ENCODE measurements at regions not wholly inside any gene's neighbourhood (a gene's known extent, or its start where the extent isn't known, plus 50 kb on each side); places are given as distances from the start of the nearest gene placed in this dataset.

DNA sequence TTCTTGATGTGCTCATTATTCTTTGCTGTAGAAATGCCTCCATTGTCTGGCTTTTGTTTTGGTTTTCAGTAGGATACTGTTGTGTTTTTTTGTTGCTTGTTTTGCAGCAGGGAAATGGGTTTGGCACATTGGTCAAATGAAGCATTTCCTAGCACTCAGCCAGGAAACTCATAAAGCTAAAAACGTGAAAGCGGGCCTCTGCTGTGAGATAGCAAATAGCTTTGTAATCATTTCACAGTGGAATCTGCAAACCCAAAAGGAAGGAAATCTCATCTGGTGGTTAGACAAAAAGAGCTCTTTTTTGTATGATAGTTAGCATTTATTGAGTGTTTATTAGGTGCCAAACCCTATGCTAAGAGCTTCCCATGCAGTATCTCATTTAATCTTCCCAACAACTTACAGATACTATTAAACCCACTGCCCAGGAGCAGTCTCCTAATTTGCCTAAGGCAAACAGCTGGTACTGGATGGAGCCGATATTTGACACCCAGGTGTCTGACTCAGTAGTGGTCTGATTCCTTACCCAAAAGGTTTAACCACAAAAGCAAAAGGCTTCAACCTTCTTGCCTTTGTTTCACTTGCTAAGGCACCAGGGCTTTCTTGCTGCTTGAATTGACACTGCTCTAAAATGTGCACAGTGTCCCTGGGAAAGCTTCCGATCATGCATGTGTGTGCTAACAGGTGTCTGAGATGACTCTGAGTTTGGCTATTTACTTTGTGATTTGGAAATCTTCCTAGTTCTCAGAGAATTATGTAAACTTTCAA, 527.9 kb upstream of the MDFIC2 start:
- DNase-seq, result no peak

DNA sequence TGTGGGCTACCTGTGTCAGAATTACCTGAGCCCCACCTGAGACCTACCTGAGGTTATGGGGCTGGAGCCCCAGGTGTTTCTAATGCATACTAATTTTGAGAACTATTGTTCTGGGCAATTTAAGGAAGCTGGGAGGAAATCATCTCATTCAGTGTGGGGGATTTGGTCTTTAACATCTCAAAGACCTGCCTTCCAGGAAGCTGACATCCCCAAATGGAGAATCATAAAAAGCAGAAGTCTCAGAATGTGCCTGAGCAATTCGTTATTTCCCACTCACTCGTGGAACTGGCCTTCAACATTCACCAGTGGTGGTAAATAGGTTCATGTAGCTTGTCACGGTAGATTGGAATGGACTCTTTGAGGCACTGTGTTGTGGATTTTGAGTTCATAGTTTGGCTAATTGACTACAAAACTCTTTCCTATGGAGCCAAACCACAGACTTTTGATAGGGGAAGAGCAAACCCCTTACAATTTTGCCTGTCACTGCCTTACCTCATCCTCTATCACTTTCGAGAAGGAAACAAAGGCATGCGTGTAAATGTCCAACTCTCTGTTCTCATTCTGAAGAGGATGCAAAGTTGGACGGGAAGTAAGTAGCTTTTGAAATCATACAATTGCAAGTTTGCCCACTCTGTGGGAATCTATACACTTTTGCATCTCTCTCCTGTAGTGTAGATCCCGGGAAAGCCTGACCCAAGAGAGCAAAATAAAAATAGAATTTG, 521.0 kb upstream of the MDFIC2 start:
- no peak for DNase-seq

DNA sequence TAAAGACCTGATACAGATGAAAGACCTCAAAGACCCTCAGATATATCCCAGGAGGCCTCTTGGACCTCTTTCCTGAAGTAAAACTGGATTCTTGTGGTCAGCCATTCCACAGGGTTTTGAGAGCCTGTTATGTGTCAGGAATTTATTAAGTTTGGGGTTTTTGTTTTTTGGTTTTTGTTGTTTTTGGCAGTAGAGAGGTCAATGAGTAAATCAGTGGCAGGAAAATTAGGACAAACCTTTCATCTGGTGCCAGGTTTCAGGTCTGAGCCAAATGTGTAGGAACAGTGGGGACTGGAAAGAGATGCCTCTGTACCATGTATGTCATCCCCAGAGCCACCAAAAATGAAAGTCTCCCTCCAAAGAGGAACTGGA, 520.4 kb upstream of the MDFIC2 start:
- DNase-seq, result no peak

DNA sequence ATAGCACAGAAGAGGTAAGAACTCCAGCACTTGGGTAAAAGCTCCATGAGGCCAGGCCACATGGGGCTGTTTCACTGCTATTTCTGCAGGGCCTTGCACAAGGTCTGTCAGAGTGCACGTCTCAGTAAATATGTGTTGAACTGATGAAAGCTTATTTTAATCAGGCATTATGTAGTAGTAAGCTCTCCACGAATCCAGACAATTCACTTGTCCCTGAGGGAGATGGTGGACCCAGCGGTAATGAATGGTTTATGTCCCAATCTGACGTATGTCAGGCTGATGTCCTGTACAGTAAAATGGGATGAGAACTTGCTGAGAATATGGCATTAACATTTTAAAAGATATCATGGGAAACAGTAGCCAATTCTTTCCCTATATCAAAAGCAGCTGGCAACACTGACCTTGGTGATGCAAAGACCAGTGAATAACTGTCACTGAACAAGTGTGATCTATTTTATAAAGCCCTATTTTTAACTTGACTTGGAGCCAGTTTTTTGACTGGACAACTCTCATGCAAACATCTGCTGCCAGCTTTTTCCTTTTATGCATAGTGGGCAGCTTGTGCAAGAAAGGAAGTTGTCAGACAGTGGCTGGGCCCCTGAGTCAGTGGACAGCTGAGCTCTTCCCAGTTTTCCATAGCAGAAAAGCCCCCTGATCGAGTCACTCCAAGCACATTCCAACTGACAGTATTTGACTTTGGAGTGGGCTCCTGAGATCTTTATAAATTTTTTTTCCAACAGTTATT, 519.8 kb upstream of the MDFIC2 start:
- no peak for DNase-seq

DNA sequence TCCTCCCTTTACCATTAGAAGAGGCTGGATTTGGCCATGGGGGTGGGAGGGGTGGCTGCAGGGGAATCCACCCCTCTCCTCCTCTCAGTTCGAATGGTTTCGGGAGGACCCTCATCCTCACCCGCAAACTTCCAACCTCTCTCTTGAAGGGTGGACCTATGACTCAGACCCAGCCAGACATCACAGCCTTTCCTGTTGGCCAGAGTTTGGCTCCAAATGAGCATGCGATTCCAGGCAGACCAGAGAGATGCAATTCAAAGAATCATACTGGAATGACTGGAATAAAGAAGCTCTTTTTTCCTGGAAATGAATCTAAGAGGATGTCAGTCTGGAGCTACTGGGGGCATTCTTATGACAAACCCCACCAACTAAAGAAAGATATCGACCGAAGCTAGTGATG, 516.7 kb upstream of the MDFIC2 start:
- no peak for DNase-seq

DNA sequence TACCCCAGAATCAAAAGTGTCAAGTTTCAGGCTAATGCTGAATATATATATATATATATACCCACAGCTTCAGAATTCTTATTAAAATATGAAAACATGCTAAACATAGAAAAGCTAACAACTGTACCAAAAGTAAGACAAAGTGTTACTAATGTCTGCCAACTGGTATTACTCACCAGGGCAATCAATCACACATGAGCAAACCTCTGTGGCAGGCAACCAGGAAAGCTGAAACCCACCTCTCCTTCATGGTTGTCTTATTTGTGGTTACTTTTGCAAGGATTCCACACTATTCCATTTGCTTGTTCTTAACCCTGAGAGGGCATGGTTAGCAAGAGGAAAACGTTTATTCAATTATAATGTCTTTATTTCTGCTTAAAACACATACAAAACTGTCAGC, 512.3 kb upstream of the MDFIC2 start:
- no peak for DNase-seq

DNA sequence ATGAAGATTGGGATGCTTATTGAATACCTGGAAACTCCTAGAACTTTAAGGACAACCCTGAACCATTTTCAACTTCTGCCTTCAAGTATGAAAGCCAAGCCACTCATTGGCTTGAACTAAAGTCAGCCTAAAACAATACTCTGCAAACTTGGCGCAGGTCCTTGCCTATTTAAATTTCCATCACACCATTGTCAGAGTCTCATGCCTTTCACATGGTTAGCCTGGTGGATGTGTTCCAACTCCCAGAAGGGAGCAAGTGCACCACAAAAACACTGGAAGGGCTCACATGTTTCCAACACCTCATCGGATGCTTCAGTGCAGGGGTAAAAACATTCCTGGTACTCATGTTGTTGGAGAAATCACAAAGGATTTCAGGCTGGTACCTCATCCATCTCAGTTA, 511.6 kb upstream of the MDFIC2 start:
- DNase-seq, result no peak

DNA sequence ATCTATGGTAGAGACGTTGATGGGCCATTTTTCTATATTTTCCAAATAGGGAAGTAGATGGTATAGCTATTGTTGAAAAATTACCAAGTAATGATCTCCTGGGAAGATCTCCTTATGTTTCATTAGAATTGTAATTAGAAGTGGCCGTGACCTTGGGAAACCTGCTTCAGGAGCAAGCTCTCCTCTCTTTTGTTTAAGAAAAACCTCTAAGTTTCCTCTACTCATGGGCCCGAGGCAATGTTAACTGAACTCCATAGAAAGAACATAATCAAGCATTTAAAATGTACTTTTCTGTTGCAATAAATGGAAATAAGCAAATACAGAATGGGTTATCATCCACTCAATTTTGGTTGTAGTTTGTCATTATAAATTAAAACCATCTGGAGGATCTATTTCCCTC, 511.2 kb upstream of the MDFIC2 start:
- no peak for DNase-seq

DNA sequence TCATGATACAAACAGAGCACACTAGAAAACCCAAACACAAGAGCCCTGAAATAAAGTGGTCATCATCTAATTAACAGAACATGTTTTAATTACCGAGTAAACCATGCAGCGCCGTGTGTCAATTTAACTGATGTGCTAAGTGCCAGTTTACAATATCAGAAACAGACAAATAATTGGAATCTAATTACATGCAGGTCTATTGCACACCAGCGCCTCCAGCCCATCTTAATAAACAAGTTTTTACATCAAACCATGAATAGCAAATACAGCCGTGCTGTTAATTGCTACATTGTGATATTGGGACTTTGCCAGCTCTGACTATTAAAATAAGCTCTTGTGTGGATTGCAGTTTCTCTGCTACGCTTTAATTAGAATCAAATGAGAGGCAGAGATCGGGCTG, 510.2 kb upstream of the MDFIC2 start:
- DNase-seq, result no peak

DNA sequence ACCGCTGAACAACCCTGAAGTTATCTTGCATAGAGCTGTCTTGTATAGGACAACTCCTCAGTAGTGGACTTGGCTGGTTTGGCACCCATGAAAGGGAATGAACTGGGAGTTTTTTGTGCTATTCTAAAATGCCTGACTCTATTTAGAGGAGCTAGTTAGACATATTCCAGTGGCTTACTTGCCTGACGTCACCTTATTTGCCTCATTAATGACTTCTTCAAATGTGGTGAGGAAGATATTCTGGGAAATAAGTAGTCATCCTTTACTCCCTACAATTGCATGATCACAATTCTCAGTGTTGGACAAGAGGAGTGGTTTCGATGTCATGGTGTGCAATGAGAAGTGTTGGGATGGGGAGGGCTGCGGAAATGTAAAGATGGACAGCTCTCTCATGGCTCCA, 509.2 kb upstream of the MDFIC2 start:
- DNase-seq, result no peak

DNA sequence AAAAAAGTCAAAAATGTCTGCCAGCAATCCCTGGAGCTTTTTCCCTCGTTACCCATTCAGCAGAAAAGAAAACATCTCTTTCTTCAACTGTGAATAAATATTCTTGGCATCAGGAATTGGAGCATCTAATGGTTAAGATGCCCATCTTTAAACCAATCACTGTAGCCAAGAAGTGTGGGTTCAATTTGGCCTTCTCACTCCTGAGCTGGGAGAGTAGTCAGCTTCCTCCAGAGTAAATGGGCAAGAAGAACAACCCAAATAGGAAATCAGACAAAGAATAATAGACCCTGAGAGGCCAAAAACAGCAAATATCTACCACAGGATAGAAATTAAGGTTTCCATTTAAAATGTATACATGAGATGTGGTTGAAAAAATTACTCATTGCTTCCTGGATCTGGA, 508.0 kb upstream of the MDFIC2 start:
- no peak for DNase-seq

DNA sequence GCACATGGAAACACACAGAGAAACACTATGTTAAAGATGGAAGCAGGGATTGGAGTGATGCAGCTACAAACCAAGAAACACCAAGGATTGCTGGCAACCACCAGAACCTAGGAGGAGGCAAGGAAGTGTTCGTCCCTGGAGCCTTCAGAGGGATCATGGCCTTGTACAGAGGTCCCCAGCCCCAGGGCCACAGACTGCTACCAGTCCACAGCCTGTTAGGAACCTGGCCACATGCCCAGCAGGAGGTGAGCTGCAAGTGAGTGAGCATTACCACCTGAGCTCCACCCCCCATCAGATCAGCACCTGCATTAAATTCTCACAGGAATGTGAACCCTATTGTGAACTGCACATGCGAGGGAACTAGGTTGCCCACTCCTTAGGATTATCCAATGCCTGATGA, 505.7 kb upstream of the MDFIC2 start:
- DNase-seq, result no peak

DNA sequence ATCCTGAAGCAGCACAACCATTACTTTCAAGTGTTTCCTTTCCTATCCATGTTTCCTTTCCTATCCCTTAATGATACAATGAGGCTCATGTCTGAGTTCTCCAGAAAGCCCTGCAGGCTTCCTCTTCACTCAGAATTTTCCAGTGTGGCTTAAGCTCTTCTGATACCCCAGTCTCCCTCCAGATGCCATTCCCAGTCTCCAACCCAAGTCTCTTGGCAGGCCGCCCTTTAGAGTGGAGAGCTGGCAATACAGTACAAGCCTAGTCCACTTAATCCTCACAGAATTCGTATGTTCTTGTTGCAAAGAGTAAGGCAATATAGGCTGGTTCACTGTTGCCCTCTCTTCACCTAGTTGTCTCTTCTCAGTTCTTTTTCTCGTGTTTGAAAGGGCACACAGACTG, 503.9 kb upstream of the MDFIC2 start:
- DNase-seq, result no peak

DNA sequence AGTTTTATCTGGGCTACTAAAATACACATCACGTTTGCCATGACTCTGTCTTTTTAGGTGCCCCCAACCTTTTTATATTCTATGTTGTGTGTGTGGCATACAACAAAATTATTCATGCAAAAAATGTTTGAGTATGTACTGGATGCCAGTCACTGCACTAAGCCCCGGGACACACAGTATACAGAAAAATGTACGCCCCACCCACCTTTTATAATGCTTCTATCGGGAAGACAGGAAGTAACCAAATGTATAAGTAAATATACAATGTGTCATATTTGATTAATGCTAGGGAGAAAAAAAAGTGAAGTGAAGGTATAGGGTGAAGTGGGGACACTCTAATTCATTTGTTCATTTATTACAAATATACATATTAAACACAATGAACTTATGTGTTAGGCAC, 503.4 kb upstream of the MDFIC2 start:
- DNase-seq, result no peak

DNA sequence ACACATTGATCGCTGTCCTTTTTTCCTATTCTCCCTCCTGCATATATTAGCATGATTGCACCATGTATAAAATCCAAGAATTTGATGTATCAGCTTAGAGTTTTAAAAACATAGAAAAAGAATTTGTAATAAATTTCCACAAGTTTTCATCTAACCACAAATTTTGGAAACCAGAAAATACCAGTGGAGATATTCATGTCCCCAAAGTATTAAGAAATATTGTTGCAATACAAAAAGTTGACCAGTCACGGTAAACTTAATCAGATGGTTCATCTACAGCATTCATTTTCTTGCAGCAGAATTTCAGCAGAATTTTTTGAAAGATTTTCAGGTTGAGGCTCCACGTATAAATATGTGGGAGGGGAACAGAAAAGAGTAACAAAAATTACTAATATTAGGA, 500.9 kb upstream of the MDFIC2 start:
- no peak for DNase-seq

DNA sequence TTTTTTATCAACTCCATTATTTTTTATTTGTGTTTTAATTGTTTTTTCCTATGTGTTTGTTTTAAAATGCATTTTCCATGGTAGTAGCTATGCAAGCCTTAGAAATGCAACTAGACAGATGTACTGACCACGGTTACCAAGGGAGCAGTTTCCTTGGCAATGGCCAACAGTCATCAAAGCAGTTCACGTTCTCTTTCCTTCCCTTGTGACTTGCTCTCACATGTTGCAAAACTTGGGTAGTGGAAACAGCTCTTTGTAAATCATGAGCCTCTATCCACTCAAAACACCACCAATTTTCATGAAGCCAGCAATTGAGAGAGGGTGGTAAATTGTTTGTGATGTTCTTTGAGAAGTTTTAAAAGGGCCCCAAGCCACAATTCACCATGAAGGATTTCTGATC, 499.4 kb upstream of the MDFIC2 start:
- no peak for DNase-seq

DNA sequence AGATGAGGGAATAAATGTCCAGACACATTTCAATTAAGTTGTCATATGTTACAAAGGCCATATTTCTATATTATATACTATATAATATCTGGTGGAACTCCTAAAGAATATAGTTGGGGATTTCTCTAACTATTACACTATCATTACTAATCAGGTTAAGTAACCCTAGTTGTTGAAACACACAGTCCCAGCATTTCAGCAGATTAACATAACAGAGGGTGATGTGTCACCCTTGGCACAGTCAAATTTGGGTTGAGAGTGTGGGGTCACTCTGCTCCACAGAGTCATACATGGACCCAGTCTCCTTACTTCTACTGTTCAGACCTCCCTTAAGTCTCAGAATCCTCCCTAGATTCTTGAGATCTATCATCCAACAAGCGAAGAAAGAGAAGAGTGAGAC, 496.4 kb upstream of the MDFIC2 start:
- DNase-seq, result no peak

DNA sequence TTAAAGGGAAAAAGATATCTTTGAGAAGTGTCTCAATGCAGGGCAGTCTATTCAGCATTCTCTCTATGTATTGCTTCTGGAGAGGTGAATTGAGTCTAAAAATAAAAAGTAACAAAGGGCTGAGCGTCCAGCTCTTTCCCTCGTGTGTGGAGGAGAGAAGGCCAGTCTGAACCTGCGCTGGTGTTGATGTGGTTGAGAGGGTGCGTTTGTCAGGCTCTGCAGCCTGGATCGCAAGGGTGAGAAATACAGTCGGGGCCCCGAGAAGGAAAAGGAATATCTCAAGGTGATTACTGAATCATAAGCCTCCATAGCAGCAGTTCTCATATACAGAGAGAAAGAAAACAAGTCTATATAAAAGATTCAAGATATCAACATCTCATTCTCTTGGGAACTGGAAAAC, 494.1 kb upstream of the MDFIC2 start:
- no peak for DNase-seq

DNA sequence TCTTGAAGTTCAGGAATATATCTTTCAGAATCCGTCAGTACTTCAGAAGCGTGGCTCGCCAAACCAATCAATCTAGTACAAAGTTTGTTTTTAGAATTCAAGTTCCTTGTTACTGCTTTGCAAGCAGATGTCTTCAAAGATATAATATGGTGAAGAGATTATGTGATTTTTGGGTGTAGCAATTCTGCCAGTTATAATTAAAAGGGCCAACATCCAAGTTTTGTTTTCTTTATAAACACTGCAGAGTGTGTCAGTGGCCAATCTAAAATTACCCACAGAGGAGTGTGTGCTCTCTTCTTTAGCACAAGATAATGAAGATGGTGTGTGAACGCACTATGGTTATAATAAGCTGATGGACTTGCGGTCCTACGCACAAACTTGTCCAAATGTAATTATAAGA, 493.6 kb upstream of the MDFIC2 start:
- no peak for DNase-seq

DNA sequence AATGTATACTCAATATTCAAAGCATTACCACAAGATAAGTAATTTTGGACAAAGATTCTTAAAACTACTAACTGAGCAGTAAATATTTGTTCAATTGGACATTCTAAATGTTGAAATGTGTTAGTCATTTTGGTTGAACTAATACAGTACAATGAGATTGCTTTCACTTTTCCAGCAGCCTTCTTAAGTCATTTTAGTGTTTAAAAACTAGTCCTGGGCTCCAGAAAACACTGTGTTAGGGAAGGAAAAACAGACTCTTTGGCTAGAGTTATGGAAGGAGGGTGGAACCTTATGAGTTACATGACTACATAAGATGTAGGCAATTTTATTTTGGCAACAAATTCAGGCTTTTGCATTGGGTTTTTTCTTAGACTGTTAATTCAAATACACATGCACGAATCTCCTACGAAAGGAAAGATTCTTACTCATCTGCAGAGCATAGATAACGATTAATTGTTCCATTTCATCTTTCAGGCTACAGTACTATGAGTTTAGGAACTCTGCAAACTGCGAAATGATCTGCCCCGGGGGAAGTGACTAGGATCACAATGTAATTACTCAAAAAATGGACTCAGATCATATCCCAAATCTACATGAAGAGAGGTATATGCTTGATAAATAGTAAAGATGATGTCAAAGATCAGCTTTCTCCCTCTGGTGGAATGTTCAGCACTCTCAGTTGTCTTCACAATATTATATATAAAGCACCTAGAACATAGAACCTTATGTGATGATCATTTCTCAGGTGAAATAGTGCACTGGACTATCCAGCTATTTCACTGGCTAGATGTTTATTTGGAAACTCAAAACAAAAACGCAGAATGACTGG, 492.8 kb upstream of the MDFIC2 start:
- DNase-seq, result no peak

DNA sequence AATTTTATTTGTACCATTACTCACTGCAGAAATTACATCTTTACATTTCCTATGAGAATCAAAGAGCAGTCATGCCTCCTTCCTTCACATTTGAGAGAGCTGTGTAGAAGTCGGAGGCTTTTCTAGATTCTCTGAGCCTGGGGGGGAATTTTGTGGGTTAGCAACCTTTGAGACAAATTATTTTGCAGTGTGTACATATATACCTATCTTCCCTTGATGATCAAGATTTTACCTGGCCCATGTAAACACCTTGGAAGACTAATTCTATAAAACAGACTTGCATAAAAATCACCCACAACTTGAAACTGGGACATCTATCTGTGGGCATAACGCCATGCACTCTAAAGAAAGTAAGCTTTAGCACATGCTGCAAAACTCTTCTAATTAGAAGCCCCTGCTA, 491.5 kb upstream of the MDFIC2 start:
- DNase-seq, result no peak

DNA sequence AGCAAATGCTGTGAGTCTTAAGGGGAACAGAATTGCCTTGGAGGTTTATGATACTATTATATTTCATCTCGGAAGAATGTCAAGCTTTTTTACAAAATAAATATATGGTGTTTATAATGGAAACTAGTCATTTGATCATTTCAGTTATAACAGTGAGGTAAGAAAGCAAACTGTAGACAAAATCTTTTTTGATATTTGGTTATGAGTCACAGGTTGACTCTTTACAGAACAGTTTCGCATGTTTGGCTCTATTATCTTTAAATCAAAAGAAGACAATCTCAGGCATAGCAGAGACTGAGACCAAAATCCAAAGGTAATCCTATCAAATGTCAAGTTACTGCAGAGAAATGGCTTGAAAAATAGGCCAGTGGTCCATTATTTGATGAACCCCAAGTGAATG, 490.9 kb upstream of the MDFIC2 start:
- no peak for DNase-seq

DNA sequence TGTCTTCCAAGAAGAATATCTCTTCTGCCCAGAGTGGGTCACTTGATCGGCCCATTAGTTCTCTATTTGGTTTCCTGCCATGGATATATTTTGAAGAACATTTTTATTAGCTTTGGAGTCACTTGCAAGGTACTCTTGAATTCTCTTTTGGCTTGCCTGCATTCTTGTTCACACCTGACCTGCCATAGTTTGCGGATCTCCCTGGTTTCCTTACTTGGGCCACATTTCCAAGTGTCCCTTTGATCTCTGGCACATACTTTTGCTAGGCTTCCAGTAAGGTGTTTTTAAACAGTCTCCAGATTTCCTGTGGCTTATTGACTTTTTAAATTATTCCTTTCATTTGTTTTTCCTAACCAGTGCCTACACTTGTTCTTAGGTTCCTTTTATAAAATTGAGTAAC, 488.5 kb upstream of the MDFIC2 start:
- no peak for DNase-seq
